GM18502 (cell line): ENCODE measurements at regions not wholly inside any gene's neighbourhood (a gene's known extent, or its start where the extent isn't known, plus 50 kb on each side); places are given as distances from the start of the nearest gene placed in this dataset.
"Not testable (repeated sequence)": the region's sequence is repeated elsewhere in the genome, so short reads cannot be mapped to it uniquely, and the experiment has no call there.

Source experiments
- ATAC-seq: cut with Tn5 transposase; IDR thresholded peaks from one replicate; pipeline ENCODE4 v1.9.1; 2021; ENCODE audit warnings: mild to moderate bottlenecking; ENCODE audit not compliant: unreplicated experiment, poor library complexity

DNA sequence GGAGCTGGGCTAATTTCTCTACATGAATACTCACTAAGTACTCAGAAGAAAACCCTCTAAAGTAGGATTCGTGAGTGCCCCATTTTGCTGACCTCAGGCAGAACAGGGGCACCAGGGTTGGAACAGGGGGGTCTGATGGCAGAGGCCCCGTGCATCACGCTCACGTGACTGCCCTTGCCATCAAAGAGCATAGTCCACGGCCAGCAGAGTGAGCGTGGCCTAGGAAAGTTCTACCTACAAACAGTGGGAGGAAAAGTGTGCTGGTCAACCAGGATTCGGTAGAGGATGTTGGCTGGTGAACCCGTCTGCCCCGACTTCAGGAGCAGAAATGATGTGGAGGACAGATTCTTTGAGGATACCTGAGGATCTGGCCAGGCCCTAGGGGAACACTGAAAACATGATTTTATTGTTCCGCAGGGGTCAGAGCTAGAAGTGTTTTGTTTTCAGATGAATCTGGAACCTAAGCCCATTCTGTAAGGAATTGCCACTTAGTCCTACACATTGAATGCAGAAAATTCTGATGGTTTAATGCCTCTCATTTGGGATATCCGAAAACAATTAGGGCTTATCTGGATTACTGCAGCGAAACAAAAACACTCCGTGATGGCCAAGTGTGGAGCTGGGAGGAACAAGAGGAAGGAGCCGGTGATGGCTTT, 138.8 kb upstream of the SHH start:
- ATAC-seq: no peak

DNA sequence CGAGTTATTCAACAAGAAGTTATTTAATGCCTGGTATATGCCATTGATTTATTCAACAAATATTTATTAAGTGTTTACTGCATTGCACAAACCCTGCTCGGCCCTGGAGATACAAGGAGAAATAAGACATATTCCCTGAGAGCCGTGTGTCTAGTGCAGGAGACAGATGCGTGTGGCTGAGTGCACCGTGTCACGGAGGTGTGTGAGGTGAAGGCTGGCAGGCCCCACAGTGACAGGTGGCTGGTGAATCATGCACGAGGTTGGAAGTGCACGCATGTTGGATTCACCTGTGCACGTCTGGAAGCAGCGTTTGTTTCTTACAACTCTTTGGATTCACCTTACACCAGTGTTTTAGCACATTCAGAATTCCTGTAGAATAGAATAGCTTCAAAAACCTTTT, 136.6 kb upstream of the SHH start:
- ATAC-seq: no peak

DNA sequence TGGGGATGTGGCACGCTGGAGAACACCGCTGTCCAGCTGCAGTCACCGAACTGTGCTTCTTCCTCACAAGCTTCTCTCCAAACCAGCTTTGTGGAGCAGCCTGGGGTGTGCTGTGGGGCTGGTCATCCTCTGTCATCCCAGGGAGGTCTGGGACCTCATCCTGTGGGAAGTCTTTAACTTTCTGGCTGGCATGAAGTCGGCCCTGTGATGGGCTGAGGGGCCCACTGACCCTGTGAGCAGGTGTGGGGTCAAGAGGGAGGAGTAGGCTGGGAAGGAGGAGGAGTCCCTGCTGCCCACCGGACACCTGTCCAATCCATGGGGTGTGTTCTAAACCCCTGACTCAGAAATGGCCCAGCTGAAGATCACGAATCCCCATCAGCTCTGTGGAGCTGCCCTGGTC, 136.2 kb upstream of the SHH start:
- ATAC-seq: no peak

DNA sequence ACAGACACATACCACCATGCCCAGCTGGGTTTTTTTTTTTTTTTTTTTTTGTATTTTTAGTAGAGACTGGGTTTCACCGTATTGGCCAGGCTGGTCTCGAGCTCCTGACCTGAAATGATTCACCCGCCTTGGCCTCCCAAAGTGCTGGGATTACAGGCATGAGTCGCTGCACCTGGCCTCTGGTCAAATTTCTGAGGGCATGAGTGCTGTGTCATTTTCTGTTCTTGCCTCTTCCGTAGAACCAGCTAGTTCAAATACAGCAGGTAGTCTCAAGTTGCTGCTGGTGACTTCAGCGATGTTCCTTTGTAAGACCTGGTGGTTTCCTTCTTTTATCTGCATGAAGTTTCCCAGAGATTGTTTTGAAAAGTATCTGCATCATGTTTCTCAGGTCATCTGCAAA, 134.8 kb upstream of the SHH start:
- ATAC-seq: no peak

DNA sequence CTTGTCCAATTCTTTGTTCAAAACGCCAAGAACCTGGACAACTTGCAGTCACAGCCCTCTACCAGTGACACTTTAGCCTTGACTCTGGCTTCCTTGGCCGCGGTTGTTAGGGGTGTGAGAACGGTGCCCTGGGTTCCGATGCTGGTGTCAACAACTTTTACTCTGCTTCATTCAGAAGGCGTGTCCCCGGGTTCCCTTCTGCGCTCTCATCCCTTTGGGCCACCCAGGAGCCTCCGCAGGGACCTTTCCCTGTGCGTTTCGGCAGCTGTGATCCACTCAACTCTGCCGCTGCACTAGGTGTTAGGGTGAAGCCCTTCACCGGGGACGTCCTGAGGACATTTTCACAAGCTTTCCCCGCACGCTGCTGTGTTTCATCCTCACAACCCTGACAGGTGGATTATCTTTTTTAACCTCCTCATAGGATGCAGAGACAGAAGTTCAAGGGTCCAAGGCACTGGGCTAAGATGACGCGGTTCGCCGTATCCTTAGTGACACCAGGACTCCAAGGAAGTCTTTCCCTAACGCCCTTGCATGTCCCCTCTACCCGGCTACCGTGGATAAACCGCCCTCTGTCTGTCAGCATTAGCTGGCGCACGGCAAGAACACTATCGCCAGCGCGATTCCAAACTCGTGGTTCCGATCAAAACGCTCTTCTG, 133.5 kb upstream of the SHH start:
- ATAC-seq: no peak

DNA sequence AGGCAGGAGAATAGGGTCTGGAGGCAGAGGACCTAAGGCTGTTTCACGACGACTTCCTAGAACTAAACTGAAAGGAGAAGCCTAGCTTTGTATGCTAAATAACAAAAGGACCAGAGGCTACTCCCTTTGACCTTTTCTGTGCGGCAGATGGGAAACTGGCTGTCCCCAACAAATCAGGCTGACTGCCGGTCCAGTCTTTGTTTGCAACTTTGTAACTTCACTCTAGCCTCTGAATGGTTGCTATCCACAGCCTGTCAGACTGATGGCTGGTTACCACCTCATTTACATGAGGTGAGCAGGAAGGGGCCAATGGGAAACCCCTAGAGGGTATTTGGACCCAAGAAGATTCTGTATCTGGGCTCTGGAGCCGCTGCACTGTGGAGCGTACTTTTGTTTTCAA, 132.6 kb upstream of the SHH start:
- no peak for ATAC-seq

DNA sequence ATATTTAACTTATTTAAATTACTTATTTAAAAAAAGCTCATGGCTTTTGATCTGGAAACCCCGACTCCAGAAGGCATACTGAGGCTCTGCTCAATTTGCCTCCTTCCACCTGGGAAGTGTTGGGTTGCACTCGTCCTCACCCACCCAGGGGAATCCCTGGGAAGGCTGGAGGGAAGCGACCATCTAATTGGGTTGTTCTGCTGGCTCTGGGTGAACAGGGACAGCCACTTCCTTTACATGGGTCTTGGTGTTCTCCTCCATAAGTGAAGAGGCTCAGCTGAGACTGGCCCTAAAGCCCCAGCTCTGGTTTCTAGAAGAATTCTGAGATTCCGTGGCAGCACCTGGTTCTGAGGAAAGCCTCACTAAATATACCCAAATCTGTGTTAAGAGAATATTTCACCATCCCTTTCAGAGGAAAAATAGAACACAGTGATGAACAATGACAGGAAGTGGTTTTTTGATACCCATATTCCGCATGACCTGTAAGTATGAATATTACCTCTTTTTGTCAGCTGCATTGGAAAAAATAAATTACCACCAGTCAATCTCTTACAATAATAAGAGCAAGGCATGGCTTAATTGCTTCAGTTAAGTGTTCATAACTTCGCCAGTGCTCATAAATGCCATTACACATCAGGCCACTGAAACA, 131.1 kb upstream of the SHH start:
- no peak for ATAC-seq

DNA sequence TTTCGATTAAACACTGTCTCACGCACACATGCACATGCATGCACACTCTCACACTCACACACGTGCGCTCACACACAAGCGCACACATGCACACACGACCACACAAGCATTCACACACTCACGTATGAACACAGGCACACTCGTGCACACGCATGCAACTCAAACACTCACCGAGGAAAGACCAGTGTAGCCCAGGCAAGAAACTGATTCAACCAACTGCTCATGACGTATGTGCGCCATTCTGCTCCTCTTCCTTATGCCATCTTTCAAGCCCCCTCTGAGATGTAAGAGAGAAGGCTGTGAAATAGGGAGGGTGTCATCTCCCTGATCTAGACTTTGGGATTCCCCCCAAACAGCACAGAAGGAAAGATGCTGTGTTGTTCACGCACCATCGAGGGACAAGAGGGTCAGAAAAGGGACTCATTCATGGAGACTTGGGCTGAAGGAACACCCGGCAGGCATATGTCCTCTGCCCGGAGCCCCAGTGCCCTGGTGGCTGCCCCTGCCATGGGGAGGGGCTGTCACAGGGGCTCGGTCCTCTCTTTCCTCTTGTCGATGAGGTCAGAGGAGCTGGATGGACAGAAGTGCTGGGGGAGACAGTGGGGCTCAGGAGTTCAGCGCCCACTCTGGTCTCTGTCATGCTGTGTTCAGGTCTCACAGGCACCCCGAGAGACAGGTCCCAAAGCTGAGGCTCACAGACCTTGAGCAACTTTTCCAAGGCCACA, 130.1 kb upstream of the SHH start:
- no peak for ATAC-seq

DNA sequence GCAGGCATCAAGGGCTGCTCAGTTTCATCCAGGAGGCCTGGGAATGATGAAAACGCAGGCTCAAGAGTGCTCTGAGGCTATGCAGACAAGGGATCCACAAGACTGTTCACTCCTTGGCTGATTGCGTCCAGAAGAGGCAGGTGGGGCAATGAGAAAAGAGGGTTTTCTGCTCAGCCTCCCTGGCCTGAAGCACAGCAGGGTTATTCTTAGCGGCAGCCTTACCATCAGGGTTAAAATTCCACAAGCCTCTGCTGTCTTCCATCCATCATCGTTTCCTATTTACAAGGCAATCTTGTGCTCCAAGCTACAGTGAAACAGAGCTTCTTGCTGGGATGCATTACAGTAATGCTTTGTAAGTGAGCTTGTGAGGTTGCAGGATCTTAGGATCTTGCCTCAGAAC, 129.4 kb upstream of the SHH start:
- no peak for ATAC-seq

DNA sequence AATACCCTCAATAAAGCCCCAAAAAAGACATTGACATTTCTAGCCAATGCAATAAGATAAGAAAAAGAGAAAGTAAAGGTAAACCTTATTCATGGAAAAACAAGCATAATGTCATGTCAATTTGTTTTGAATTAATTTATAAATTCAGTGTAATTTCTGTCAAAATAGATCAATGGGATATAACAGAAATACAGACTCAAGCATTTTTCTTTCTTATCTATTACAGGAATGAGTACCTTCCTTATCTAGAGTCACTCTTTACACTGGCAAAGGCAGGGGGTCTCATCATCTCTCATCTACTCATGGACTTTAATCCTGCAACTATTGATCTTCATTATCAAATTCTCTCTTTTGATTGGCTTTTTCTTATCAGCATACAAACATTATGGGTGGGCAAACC, 127.1 kb upstream of the SHH start:
- no peak for ATAC-seq

DNA sequence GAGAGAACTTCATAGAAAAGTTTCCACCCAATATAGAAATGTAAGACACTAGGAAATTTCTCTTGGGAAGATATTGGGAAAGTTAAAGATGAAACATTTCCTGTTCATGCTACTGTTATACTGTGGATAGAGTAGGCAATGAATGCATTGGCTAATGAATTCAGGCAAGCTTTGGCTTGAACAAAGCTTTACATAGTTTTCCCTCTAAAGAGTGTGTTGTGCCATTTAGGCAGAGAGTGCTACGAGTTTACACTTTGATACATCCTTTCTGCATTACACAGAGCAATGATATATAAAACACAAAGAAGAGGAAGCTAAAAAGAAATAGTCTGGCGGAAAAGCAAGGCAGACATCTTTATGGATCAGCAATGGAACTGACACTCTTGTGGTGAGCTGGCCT, 125.9 kb upstream of the SHH start:
- no peak for ATAC-seq

DNA sequence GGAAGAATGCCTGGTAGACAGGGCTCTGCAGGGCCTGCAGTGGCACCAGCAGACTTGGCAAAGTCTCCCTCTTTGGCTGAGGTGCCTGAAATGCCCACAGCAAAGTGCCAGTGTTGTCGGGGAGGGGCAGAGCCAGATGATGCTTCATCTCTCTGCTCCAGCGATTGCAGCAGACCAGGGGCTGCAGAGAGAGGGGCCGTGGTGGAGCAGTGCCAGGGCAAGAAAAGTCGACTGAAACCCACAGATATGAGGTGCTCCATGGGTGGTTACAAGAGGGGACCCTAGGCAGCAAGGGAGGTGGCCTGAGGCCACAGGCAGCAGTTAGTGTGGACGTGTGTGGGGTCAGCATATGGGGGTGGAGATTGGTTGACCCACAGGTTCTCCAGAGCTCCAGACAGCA, 123.5 kb upstream of the SHH start:
- no peak for ATAC-seq

DNA sequence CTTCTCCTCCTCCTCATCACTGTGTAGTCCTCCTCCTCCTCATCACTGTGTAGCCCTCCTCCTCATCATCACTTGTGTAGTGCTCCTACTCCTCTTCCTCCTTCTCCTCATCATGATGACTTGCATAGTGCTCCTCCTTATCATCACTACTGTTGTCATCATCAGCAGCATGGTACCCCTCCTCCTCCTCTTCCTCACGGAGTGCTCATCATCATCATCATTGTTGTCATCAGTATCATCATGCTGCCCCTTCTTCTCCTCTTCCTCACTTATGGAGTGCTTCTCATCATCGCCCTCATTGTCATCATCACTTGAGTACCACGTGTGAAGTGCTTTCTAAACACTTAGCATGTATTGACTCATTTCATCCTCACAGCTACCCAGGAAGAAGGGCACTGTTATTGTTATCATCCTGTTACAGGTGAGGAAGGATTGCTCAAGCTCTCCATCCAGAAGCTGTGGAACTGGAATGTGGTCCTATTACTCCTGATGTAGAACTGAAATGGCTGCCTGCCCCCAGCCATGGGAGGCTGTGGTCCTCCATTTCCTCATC, 122.8 kb upstream of the SHH start:
- no peak for ATAC-seq

DNA sequence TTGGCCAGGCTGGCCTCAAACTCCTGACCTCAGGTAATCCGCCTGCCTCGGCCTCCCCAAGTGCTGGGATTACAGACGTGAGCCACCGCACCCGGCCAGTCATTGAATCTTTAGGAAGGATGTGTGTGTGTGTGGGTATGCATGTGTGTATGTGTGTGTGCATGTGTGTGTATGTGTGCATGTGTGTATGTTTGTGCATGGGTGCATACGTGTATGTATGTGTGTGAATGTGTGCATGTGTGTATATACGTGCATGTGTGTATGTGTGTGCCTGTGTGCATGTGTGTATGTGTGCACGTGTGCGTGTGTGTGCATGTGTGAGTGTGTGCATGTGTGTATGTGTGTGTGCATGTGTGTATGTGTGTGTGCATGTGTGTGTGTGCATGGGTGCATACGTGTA, 120.1 kb upstream of the SHH start:
- ATAC-seq: not testable (repeated sequence)

DNA sequence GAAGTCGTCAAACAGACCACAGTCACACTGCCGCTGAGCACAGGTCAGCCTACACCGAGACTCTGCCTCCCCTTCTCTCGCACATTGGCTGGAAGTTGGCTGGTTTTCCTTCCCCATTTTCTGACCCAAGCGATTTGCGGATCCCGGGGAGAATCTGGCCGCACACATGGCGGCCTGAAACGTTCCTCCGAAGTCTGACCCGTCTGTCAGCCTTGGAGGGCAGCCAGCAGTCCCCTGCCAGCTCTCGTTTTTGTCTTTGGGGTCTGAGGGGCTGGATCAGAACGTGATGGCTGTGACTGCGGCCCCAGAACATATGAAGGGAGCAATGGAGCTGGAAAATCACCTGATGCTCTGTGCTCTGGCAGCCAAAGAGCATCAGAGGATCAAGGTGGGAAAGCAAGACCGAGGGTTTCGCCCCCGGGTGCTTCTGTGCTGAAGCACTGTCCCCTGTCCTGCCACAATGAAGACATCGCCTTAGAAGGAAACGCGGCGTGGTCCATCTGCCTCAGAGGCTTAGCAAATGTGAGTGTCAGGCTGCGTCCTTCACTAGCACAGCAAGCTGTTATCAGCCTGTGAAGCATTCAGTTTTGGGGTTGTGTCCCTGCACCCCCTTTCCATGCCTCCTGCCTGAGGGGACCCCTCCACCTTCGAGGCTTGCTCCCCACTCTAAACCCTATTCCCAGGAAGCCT, 119.3 kb upstream of the SHH start:
- ATAC-seq: no peak

DNA sequence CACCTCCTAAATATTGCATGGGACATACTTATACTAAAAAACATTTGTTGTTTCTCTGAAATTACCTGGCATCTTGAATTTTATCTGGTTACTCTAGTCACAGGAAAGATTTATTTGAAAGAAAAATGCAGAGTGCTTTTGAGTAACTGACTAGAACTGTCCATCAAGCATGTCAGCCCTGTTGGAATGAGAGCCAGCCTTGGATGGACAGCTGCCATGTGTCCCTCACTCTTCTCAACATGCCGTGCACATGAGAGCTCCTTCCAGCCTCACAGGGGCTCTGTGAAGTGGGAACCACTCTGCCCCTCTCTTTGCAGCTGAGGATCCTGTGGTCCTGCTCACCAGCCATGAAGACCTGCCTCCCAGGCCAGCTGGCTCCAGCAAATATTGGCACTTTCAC, 118.3 kb upstream of the SHH start:
- no peak for ATAC-seq

DNA sequence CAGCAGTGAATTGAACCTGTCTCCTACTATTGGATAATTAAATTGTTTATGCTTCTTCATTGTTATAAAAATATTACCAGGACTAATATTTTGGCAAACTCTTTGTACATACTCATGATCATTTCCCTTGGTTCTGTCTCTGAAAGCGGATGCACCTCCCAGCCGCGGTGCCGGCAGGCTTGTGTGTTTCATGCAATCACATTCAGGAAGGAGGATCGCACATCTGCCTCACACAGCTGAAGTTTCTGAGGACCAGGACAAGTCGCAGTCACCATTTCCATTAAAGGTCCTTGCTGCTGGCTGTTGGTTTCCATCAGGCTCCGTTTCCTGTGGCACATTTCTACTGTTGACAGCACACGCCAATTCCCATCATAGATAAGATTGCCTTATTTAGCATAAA, 117.8 kb upstream of the SHH start:
- no peak for ATAC-seq

DNA sequence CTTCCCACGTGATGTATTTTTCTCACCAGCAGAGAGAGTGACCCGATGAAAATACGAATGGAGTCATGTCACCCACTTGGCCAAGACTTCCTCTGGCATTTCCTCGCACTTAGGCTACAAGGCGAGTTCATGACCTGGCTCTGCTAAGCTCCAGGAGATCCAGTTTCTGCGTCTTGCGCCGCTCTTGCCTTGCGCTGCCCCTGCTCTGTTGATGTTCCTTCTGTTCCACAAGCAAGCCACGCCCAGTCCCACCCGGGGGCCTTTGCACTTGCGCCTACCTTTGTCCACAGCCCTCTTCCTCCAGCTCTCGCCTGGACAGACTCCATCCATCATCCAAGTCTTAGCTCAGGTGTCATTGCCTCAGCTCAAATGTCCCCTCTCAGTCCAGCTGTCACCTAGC, 116.3 kb upstream of the SHH start:
- ATAC-seq: no peak

DNA sequence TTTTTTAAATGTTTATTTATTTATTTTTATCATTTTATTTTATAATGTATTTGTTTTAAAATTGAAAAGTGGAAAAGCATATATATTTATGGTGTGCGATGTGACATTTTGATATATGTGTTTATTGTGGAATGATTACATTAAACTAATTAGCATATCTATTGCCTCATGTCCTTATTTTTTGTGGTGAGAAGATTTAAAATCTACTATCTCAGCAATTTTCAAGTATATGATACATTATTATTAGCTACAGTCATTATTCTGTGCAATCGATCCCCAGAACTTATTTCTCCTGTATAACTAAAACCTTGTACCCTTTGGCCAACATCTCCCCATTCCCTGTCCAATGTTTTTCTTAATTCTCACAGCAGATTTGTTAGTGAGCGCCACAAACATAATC, 115.6 kb upstream of the SHH start:
- no peak for ATAC-seq

DNA sequence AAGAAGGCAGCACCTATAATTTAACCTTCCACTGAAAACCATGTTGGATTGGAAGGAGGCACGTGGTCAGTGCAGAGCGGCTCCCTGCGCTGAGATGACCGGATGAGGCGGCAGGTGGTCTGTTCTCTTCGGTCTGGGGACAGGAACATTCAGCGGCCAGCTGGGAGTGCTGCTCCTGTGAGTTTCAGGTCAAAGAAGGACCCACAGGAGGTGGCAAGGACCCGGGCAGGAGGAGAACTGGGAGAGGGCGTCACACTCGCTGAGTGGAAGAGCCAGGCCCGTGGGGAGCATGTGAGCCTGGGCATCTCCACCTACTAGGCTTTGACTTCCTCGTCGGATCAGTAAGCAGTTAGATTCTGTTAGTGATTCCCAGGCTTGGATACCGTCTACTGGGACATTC, 113.4 kb upstream of the SHH start:
- no peak for ATAC-seq
